Renal cortical epithelial cell (primary cell): ENCODE measurements at regions not wholly inside any gene's neighbourhood (a gene's known extent, or its start where the extent isn't known, plus 50 kb on each side); places are given as distances from the start of the nearest gene placed in this dataset.
"Not testable (repeated sequence)": the region's sequence is repeated elsewhere in the genome, so short reads cannot be mapped to it uniquely, and the experiment has no call there.

Source experiments
- DNase-seq: peaks from one replicate; pipeline ENCODE4 v3.0.0-alpha.2; 2011; ENCODE audit warnings: low read depth

DNA sequence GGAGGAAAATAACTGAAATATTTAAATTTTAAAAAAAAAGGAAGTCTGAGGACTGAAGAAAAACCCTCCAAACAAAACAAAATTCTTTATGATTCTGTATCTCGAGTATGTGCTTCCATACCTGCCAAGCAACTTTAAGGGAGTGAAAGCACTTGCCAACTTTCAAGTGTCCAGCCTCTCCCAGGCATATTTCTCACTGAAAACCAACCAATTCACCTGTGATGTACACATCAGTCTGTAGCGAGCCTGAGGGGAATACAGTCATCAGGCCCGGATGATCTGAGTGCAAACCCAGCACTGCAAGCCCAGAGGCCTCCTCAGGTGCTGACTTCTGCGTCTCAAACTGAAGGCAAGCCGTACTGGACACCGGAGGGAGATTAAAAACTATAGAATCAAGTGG is 164.8 kb upstream of the NT5E start:
- no peak for DNase-seq

DNA sequence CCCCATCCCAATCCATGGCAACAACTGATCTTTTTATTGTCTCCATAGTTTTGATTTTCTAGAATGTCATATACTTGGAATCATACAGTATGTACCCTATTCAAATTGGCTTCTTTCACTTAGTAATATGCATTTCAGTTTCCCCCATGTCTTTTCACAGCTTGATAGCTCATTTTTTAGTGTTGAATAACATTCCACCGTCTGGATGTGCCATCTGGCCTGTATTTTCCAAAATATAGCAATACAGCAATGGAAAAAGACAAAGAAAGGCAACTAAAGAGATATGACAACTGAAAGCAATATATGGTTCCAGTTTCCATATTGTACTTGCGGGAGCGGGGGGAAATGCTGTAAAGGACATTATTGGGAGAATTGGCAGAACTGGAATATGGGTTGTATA is 166.4 kb upstream of the NT5E start:
- no peak for DNase-seq

DNA sequence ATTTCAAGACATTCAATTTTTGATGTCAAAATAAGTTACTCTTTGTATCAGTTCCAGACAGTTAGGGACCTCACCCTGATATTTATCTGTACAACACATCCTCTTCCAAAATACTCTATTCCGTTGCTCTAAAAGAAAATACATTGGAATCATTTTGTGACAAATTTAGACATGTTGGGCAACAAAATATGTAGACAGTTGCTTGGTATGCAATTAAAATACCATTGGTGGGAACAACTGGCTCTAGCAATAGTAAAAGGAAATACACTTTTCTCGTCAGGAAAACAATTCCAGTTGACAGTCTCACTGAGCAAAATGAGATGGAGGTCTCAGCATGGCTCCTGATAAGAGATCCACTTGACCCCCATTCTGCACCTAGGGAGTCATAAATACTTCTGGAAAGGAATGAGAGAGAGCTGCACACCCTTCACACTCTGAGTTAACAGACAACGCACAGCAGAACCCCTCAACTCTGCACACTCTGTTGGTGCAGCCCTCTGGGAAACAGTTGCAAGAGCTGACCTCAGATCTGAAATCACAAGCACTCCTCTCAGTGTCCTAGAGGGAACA is 171.3 kb upstream of the NT5E start:
- no peak for DNase-seq

DNA sequence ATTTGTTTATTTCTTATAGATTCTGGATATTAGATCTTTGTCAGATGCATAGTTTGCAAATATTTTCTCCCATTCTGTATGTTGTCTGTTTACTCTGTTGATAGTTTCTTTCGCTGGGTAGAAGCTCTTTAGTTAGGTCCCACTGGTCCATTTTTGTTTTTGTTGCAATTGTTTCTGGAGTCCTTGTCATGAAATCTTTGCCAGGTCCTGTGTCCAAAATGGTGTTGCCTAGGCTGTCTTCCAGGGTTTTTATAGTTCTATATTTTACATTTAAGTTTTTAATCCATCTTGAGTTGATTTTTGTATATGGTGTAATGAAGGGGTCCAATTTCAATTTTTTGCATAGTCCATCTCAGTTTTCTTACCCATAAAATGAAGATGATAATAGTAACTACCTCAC is 173.9 kb upstream of the NT5E start:
- not testable (repeated sequence) for DNase-seq

- no peak for DNase-seq
Observed at GRCh38 chr6:85275338-85275985, 174.4 kb upstream of the NT5E start.

GRCh38 chr6:85273870-85274269 is 176.0 kb upstream of the NT5E start:
- no peak for DNase-seq

- no peak for DNase-seq
Observed at GRCh38 chr6:85273046-85273445, 176.8 kb upstream of the NT5E start.

DNA sequence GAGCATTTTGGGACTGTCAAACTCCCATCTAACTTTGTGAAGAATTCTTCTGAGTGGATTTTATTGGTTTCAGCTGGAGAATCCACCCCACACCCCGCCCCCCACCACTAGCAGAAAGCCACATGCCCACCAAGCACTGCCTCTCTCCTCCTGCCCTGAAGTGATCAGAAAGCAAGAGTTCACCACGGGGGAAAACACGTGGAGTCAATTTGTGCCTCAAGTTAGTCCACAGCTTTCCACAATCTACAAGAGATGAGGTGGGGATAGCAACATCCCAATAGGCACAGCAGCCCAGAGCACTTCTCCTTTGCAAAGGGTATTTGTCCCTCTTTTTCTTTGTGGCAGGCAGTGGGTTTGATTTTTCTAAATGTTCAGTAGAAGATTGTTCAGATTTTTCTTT is 177.3 kb upstream of the NT5E start:
- DNase-seq, result no peak

DNA sequence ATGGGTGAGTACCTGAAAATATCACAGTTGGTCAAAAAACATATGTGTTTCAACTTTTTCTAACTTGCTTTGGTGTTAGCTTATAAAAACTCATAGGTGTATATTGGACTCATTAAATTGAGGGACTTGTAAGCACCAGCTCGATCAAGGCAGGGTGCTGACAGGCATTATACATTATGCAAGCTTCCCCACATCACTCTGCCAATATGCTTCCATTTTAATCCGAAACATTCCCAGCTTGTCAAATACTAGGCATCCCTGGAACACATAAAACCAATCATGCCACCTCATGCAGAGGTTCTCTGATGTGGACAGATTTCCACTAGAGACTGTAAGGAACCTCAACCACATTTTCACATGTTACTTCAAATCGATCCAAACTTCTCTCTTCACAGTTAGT is 187.3 kb upstream of the NT5E start:
- DNase-seq, result no peak

GRCh38 chr6:85261271-85261670 is 188.6 kb upstream of the NT5E start:
- DNase-seq, result no peak

DNA sequence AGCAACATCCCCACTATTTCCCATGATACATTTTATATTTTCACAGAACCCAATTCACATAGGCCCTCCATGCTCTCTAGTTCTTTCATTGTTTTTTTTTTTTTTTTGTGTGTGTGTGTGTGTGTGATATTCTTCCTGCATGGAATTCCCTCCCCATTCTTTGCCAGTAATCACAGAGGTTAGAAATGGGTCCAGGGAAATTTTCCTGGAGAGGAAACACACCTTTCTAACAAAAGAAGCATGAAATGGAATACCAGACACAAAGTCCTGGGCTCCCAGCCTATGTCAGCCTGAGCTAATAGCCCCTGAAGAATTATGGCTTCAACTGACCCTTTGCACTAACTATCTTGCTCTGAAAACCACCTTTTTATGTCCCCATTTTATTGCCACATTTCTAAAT is 194.2 kb upstream of the NT5E start:
- DNase-seq, result peak; percentile 36

GRCh38 chr6:85252552-85252951 is 197.3 kb upstream of the NT5E start:
- DNase-seq, result no peak

DNA sequence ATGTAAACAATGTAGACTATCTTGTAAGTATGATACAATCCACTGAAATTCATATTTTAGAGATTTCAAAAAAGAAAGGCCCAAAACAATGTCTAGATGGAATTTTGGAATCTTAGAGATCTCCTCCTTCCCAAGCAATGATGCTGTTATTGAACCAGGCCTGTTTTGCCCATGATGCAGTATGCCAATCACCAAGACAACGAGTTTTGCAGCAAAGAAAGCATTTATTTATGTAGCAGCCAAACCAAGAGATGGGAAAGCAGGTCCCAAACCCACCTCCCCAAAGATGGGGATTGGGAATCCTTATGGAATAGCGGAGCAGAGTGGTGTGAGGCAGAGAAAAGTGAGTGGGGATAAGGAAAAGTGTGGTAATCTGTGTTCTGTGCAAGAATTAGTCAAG is 197.8 kb upstream of the NT5E start:
- DNase-seq, result no peak

DNA sequence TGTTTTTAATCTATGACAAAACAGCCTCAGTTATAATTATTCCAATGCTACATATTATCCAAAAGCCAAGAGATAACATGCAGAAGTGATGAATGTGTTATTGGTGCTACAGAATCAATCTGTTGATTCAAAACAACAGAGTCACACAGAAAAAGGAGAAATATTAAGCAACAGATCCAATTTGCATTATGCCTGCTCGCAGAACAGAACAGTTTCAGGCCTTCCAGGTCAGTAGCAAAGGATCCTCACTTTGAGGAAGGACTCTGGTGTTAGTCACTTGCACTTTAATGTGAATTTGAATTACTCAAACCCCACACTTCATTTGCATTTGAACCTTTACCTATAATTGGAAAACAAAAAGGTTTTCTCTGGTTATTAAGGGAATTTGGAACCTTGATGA is 198.6 kb upstream of the NT5E start:
- peak; percentile 49 for DNase-seq

- DNase-seq, result peak; percentile 80
Observed at GRCh38 chr6:85250586-85251220, 199.2 kb upstream of the NT5E start.

DNA sequence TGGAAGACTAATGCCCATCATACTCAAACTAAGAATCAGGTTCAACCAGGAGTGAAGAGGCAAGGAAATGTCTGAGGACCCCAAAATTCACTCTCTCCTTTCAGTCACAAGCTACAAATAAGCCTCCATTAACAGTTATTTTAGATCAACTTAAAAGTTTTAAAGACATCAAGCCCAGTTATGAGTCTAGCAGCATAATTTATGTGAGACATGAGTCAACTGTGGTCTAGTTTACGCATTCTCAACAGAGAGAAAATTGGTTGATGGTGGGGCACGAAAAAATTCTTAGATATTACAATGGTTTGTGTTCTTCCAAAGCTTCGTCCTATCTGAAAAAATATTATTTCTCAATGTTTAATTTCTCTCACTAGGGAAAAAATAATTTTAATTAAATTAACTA is 204.9 kb upstream of the NT5E start:
- no peak for DNase-seq

- DNase-seq, result peak; percentile 71
Observed at GRCh38 chr6:85241498-85242052, 208.3 kb upstream of the NT5E start.

- peak; percentile 96 for DNase-seq
Observed at GRCh38 chr6:85240787-85241385, 209.0 kb upstream of the NT5E start.

DNA sequence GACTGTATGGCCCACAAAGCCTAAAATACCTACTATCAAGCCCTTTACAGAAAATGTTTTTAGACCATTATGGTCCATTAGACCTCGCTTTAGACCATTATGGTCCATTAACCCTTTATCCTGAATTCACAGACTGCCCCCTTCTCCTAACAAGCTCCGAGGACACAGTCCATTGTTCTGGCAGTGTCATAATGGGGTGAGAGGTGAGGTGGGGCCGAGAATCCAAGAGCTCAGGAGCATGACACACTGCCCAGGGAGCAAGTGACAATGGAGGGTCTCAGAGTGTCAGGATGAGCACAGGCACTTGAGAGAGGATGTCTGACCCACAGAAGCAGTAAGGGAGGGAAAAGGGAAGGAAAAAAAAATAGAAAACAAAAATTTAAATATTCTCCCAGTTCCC is 212.4 kb upstream of the NT5E start:
- no peak for DNase-seq

DNA sequence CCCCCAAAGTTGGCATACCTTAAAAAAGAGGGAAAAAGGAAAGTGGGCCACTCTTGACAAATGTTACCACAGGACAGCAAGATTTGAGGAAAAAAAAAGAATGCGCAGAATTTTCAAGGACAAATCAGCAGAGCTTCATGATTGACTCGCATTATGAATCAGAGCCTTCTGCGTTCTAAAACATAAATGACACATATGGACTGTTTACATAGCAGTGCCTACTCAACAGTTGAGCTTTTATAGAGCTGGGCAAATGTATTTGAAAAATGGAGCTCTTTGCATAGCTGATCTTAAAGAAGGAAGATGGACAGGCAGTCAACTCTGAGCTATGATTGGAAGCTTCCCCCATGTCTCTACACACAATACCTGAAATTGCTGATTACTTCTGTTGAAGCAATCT is 213.2 kb upstream of the NT5E start:
- no peak for DNase-seq

DNA sequence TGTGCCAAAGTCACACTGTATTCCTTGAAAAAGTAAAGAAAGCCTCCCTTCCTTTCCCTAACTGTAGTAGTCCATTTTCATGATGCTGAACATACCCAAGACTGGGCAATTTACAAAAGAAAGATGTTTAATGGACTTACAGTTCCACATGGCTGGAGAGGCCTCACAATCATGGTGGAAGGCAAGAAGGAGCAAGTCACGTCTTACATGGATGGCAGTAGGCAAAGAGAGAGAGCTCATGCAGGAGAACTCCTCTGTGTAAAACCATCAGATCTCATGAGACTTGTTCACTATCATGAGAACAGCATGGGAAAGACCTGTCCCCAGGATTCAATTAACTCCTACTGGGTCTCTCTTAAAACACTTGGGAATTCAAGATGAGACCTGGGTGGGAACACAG is 222.5 kb upstream of the NT5E start:
- DNase-seq, result not testable (repeated sequence)

DNA sequence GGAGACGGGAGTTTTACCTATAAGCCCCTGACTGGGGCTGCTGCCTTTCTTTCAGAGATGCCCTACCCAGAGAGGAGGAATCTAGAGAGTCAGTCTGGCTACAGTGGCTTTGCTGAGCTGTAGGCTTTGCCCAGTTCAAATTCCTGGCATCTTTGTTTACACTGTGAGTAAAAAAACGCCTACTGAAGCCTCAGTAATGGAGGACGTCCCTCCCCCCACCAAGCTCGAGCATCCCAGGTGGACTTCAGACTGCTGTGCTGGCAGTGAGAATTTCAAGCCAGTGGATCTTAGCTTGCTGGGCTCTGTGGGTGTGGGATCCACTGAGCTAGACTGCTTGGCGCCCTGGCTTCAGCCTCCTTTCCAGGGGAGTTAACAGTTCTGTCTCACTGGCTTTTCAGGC is 237.1 kb upstream of the NT5E start:
- DNase-seq, result not testable (repeated sequence)

DNA sequence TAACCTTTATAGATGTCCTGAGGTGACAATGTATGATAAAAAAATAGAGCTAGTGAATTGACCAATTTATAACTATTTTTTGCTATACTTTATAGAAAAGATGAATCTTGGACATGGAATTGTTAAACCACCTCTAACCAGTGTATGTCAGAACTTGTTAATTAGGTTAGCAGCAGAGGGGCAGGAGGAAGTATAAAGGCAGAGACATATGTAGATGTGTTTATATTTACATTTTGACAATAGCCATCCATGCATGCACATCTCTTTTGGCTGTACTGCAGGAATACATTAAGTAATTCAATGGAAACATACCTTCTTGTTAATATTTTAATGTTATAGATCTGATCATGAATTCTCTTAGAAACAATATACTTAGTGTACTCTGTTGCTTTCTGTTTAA is 254.6 kb upstream of the NT5E start:
- no peak for DNase-seq
